ENCODE measurements at regions not wholly inside any gene's neighbourhood (a gene's known extent, or its start where the extent isn't known, plus 50 kb on each side); places are given as distances from the start of the nearest gene placed in this dataset.
"Not testable (repeated sequence)": the region's sequence is repeated elsewhere in the genome, so short reads cannot be mapped to it uniquely, and the experiment has no call there.

DNA sequence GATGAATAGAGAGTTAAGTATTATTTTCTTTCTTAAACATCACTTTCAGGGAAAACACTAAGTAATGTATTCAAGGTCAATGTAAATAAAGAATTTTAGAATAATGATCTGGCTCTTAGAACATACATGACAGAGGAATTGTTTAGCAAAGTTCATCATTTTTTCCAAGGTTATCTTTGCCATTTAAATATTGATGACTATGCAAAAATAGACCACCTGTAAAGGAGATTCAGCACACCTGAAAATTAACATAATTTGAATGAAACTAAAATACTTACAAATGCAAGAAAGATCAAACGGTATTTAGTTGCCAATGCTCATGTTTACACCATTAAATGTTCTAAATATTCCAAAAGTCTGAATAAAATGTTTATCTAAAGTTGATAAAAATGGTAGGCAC lies 782.6 kb upstream of the CHORDC1 start:
- no peak for TF ChIP-seq CTCF (IDR thresholded peaks at IDR 0.05; ENCODE audit: control extremely low read depth, extremely low read depth, low read depth, missing control alignments)
- DNase-seq (ENCODE audit: extremely low spot score) = no peak
- ChIA-PET CTCF (no interaction called here), POLR2A (no interaction called here)

DNA sequence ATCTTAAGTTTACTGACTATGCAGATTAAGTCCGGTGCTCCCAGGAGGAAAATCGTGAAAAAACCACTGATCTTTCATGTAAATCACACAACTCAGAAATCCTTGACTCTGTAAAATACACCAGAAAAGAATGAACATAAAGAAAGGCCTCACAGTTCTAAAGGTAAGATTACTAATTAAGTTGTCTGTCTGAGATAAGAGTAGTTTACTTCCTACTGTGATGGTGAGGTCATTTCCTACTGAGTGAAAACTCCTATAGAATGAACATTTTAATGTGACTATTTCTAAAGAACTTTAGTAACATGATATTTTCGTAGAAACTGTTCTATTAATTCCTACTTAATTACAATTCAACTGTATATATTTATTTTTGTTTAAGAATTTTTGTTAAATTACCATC lies 774.4 kb upstream of the CHORDC1 start:
- DNase-seq (ENCODE audit: extremely low spot score) = no peak

GRCh38 chr11:90972159-90972558 lies 749.3 kb upstream of the CHORDC1 start:
- POLR2A ChIA-PET, CTCF ChIA-PET: not testable (repeated sequence)

More for the DNA sequence above, 774.4 kb upstream of the CHORDC1 start:
- CTCF ChIA-PET = interaction anchor here (1.4 kb wide), 1 partner anchor 18 kb away, joined by 4 read pairs; no protein-coding TSS in a partner anchor
- no peak for TF ChIP-seq CTCF (IDR thresholded peaks at IDR 0.05; ENCODE audit: control extremely low read depth, extremely low read depth, low read depth, missing control alignments)
- POLR2A ChIA-PET = no interaction called here

GRCh38 chr11:90947930-90948329 lies 725.1 kb upstream of the CHORDC1 start:
- DNase-seq (ENCODE audit: extremely low spot score) = no peak
- POLR2A ChIA-PET = no interaction called here
- CTCF ChIA-PET = no interaction called here
- no peak for TF ChIP-seq CTCF (IDR thresholded peaks at IDR 0.05; ENCODE audit: control extremely low read depth, extremely low read depth, low read depth, missing control alignments)

More at GRCh38 chr11:90972159-90972558, 749.3 kb upstream of the CHORDC1 start:
- DNase-seq (ENCODE audit: extremely low spot score) = not testable (repeated sequence)

DNA sequence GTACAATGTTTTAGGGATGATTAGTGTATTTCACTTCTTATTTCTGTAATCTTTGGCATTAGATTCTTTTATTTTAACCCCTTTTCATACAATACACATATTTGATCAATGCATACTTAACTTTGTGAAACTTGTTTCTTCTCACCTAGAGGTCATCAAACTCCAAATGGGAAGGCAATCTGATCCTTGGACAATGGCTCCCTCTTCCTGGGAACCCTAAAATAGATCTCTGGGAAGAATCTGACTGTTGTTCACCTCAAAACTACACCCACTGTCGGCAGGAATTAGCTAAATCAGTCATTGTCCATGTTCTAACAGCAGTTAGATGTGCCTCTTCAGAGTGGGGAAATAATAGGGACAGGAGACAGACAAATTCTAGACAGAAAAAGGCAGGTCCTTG lies 707.4 kb upstream of the CHORDC1 start:
- POLR2A ChIA-PET = no interaction called here
- DNase-seq (ENCODE audit: extremely low spot score) = no peak
- CTCF ChIA-PET = interaction anchor here (1.4 to 2.0 kb wide), 2 partner anchors 9 to 11 kb away, joined by 3 to 10 read pairs; no protein-coding TSS in a partner anchor
- TF ChIP-seq CTCF (IDR thresholded peaks at IDR 0.05; ENCODE audit: control extremely low read depth, extremely low read depth, low read depth, missing control alignments) = no peak

GRCh38 chr11:90919332-90919731 lies 696.5 kb upstream of the CHORDC1 start:
- no peak for TF ChIP-seq CTCF (IDR thresholded peaks at IDR 0.05; ENCODE audit: control extremely low read depth, extremely low read depth, low read depth, missing control alignments)
- DNase-seq (ENCODE audit: extremely low spot score) = no peak
- ChIA-PET CTCF (interaction anchor here (1.2 kb wide), 1 partner anchor 11 kb away, joined by 3 read pairs; no protein-coding TSS in a partner anchor), POLR2A (no interaction called here)

GRCh38 chr11:90916706-90917105 lies 693.9 kb upstream of the CHORDC1 start:
- no peak for TF ChIP-seq CTCF (IDR thresholded peaks at IDR 0.05; ENCODE audit: control extremely low read depth, extremely low read depth, low read depth, missing control alignments)
- CTCF ChIA-PET = no interaction called here
- POLR2A ChIA-PET = no interaction called here
- no peak for DNase-seq (ENCODE audit: extremely low spot score)

Data from GM10248 (cell line).